ENCODE measurements at regions not wholly inside any gene's neighbourhood (a gene's known extent, or its start where the extent isn't known, plus 50 kb on each side); places are given as distances from the start of the nearest gene placed in this dataset.

DNA sequence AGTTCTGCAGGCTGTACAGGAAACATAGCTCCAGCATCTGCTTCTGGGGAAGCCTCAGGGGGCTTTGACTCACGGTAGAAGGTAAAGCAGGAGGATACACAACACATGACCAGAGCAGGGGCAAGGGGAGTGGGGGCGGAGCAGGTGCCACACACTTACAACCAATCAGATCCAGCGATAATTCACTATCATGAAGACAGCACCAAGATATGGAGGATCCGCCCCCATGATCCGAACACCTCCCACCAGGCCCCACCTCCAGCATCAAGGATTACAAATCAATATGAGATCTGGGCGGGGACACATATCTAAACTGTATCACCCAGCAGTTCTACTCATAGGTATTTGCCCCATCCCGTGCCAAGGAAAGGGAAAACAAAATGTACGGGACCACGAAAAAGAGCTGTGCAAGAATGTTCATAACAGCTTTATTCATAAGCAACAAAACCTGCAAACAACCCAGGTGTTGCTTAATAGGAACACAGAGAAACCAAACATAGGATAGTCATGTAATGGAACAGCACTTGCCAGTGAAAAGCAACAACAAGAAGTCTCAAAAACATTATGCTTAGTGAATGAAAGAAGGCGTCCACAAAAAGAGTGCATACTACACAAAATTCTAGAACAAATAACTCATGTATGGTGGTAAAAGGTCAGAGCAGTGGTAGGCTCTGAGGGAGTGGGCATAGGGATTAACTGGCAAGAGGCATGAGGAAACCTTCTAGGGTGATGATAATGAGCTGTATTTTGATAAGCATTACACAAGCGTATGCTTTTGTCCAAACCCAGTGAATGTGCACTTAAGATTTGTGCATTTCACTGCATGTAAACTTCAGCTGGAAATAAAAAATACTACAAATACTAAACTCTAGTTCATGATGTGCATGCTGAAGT lies 130.9 kb upstream of the FAM9B start:
- intact Hi-C loops (cut with DNase I): no loop called here

DNA sequence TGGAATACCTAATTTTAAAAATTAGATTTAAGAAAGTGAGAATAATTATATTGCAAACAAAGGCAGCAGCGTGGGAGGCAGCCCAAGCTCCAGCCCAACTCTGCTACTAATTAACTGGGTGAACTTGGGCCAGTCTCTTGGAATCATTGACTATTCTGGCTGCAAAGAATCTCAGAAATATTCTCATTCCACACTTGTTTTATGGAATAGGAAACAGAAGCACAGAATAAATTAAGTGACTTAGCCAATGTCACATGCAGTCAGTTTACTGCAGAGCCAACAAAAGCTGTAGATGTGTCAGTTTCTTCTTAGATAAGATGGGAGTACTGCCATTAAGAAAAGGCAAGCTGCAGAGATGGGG lies 132.6 kb upstream of the FAM9B start:
- H3K27me3 ChIP-seq: peaks cover 5% of the 10 kb centered on the region
- intact Hi-C loops (cut with DNase I): no loop called here
- no peaks in the 10 kb centered on the region for H3K36me3 ChIP-seq (replicated peaks in 1 of 2)
- no peak for DNase-seq
- TF ChIP-seq, protein P1, sequence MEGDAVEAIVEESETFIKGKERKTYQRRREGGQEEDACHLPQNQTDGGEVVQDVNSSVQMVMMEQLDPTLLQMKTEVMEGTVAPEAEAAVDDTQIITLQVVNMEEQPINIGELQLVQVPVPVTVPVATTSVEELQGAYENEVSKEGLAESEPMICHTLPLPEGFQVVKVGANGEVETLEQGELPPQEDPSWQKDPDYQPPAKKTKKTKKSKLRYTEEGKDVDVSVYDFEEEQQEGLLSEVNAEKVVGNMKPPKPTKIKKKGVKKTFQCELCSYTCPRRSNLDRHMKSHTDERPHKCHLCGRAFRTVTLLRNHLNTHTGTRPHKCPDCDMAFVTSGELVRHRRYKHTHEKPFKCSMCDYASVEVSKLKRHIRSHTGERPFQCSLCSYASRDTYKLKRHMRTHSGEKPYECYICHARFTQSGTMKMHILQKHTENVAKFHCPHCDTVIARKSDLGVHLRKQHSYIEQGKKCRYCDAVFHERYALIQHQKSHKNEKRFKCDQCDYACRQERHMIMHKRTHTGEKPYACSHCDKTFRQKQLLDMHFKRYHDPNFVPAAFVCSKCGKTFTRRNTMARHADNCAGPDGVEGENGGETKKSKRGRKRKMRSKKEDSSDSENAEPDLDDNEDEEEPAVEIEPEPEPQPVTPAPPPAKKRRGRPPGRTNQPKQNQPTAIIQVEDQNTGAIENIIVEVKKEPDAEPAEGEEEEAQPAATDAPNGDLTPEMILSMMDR (IDR thresholded peaks at IDR 0.05): no peak
- TF ChIP-seq POLR2A (IDR thresholded peaks at IDR 0.05): no peak
- 75 to 93% (median 79%) methylated on average over 1 of the region's 1 CpG for WGBS, 4 donors
- H3K4me1 ChIP-seq (replicated peaks in 1 of 2): no peaks in the 10 kb centered on the region
- no peaks in the 10 kb centered on the region for H3K9me3 ChIP-seq (replicated peaks in 1 of 3)
- no peak overlapping the region for H3K4me3 ChIP-seq
- H3K27ac ChIP-seq: no peak overlapping the region

More for the DNA sequence above, 130.9 kb upstream of the FAM9B start:
- TF ChIP-seq, protein P1 (IDR thresholded peaks at IDR 0.05): no peak
- TF ChIP-seq POLR2A (IDR thresholded peaks at IDR 0.05): no peak
- Histone ChIP-seq H3K27ac (no peak overlapping the region), H3K4me3 (no peak overlapping the region), H3K9me3 (replicated peaks in 1 of 3) (no peaks in the 10 kb centered on the region), H3K27me3 (peaks cover 5% of the 10 kb centered on the region), H3K4me1 (replicated peaks in 1 of 2) (no peaks in the 10 kb centered on the region), H3K36me3 (replicated peaks in 1 of 2) (no peaks in the 10 kb centered on the region)
- no peak for DNase-seq
- WGBS, 4 donors: 83 to 89% (median 87%) methylated on average over 11 of the region's 11 CpGs

DNA sequence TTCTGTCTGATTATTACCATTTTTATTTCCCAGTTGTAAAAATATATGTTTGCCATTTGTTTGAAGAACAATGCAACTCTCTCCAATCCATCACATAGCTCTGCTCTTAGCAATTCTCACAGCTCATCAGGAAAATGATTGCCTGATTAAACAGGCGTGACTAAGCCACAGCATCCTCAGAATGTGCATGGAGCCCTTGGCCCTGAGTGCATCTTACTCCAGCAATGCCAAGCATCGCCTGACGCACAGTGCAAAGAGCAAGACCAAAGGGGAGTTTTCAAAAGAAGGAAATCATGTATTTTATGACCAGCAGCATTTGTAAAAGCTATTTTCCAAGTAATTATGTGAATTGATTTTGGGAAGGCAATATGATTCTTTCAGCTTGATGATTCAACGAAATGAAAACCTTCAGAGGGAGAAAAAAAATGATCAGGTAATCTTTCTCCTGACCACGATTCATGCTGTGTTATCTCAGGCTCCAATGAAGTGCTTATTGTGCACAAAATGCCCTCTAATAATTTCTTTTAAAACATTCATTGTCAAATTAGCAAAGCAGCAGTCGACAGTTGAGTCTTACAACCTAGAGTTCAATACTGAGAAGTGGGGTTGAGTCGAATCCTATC lies 138.0 kb upstream of the FAM9B start:
- Histone ChIP-seq H3K27ac (no peak overlapping the region), H3K27me3 (no peaks in the 10 kb centered on the region), H3K36me3 (replicated peaks in 1 of 2) (no peaks in the 10 kb centered on the region), H3K4me3 (no peak overlapping the region), H3K9me3 (replicated peaks in 1 of 3) (no peaks in the 10 kb centered on the region), H3K4me1 (replicated peaks in 1 of 2) (no peaks in the 10 kb centered on the region)
- no peak for TF ChIP-seq POLR2A (IDR thresholded peaks at IDR 0.05)
- TF ChIP-seq, protein P1 (IDR thresholded peaks at IDR 0.05): no peak
- intact Hi-C loops (cut with DNase I): no loop called here
- DNase-seq: no peak
- WGBS, 4 donors: 70 to 76% (median 73%) methylated on average over 7 of the region's 7 CpGs

DNA sequence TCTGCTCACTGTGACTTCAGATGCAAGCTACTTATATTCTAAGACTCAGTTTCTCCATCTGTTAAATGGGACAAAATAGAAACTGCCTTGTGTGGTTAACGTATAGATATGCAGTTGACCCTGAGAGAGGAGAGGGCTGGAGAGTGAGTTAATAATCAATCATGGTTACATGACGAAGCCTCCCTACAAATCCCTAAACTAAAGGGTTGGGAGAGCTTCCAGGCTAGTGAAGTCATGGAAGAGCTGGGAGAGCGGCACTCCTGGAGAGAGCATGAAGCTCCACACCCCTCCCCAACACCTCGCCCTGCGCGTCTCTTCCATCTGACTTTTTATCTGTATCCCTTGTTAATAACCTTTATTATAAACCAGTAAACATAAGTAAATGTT lies 138.5 kb upstream of the FAM9B start:
- no peaks in the 10 kb centered on the region for H3K36me3 ChIP-seq (replicated peaks in 1 of 2)
- DNase-seq: no peak
- H3K9me3 ChIP-seq (replicated peaks in 1 of 3): no peaks in the 10 kb centered on the region
- WGBS, 4 donors: 79 to 93% (median 82%) methylated on average over 6 of the region's 6 CpGs
- no peaks in the 10 kb centered on the region for H3K27me3 ChIP-seq
- intact Hi-C loops (cut with DNase I): no loop called here
- H3K4me1 ChIP-seq (replicated peaks in 1 of 2): no peaks in the 10 kb centered on the region
- no peak overlapping the region for H3K4me3 ChIP-seq
- TF ChIP-seq POLR2A (IDR thresholded peaks at IDR 0.05): no peak
- TF ChIP-seq, protein P1 (IDR thresholded peaks at IDR 0.05): no peak
- H3K27ac ChIP-seq: no peak overlapping the region

Measured in adrenal gland (tissue), 9 donors.